Osteoblast (primary cell): ENCODE measurements at regions not wholly inside any gene's neighbourhood (a gene's known extent, or its start where the extent isn't known, plus 50 kb on each side); places are given as distances from the start of the nearest gene placed in this dataset.

Experiments
- DNase-seq: peaks from one replicate; pipeline ENCODE4 v3.0.0; 2011; ENCODE audit warnings: low spot score, mixed read lengths; ENCODE audit not compliant: insufficient read length; ENCODE audit errors: missing footprints
- H2AFZ ChIP-seq: 2 replicates; pipeline ENCODE4 v1.6.0; 2011; ENCODE audit warnings: mild to moderate bottlenecking, low read length
- H3K27ac ChIP-seq: 2 replicates; pipeline ENCODE4 v1.5.1; 2011; ENCODE audit warnings: mild to moderate bottlenecking, low read depth, low read length, moderate library complexity
- H3K27me3 ChIP-seq: 2 replicates; pipeline ENCODE4 v1.6.0; 2012; ENCODE audit warnings: mild to moderate bottlenecking, control low read depth, inconsistent platforms, low read length, moderate library complexity; ENCODE audit not compliant: insufficient read depth
- H3K36me3 ChIP-seq: 2 replicates; pipeline ENCODE4 v1.5.1; 2011; ENCODE audit warnings: mild to moderate bottlenecking, low read length, control low read depth, moderate library complexity; ENCODE audit not compliant: insufficient read depth
- H3K4me1 ChIP-seq: 2 replicates; pipeline ENCODE4 v1.5.1; 2011; ENCODE audit warnings: mild to moderate bottlenecking, low read length, control low read depth, moderate library complexity; ENCODE audit not compliant: insufficient read depth
- H3K4me2 ChIP-seq: 2 replicates; pipeline ENCODE4 v1.6.0; 2011; ENCODE audit warnings: mild to moderate bottlenecking, low read length; ENCODE audit not compliant: insufficient read depth
- H3K4me3 ChIP-seq: fragments of 200-600 bp; sonication (generic); 3 replicates; pipeline ENCODE4 v1.5.1; 2012; ENCODE audit warnings: mild to moderate bottlenecking, low read length, inconsistent platforms; ENCODE audit not compliant: insufficient read depth
- H3K79me2 ChIP-seq: 2 replicates; pipeline ENCODE4 v1.6.0; 2012; ENCODE audit warnings: mild to moderate bottlenecking, low read length, control low read depth, inconsistent platforms; ENCODE audit not compliant: insufficient read depth
- H3K9me3 ChIP-seq: 2 replicates; pipeline ENCODE4 v1.5.1; 2011; ENCODE audit warnings: low read depth, low read length, control low read depth
- H4K20me1 ChIP-seq: 2 replicates; pipeline ENCODE4 v1.6.0; 2012; ENCODE audit warnings: mild to moderate bottlenecking, low read length, control low read depth; ENCODE audit not compliant: insufficient read depth
- CTCF ChIP-seq: IDR thresholded peaks from 2 replicates; pipeline ENCODE4 v1.5.1; 2011; ENCODE audit warnings: mild to moderate bottlenecking, low read depth, low read length, moderate library complexity; ENCODE audit errors: extremely low read depth

DNA sequence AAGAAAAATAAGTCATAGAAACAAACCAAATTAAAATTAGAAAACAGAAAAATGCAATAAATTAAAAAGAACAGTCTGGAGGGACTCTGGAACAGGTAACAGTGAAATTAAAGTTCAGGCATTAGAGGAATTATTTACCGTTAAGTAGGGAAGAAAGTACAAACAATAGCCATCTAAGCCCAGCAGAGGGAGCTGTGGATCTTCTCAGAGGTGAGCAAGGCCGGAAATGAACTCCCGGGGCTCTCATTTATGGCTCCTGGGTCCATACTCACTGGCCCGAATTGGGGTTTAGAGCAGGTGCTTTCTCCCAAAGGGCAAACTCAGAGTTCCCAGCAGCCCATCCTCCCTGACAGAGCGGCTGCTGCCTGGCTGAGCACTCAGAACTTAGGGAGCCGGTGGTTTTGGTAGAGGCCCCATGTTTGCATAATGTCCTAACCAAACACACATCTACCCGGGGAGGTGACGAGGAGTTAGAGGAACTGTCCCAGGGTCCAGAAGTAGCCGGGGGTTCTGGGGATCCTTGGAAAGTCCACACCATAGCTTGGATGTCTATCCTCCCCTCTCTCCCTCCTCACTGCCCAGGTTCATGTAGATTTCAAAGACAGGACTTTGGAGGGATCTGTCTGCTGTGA, 87.8 kb upstream of the VPREB1 start:
- no peak overlapping the region for H3K27ac ChIP-seq
- H3K4me2 ChIP-seq, result peak overlapping the region; percentile 65
- peak overlapping the region; percentile 43 for H3K4me3 ChIP-seq
- no peaks in the 10 kb centered on the region for H3K79me2 ChIP-seq
- no peaks in the 10 kb centered on the region for H3K36me3 ChIP-seq
- peaks cover 3% of the 10 kb centered on the region for H3K27me3 ChIP-seq
- peak; percentile 83 for TF ChIP-seq CTCF
- H3K4me1 ChIP-seq, result no peaks in the 10 kb centered on the region
- no peaks in the 10 kb centered on the region for H4K20me1 ChIP-seq
- peak overlapping the region; percentile 96 for H2AFZ ChIP-seq
- no peaks in the 10 kb centered on the region for H3K9me3 ChIP-seq
- DNase-seq, result peak; percentile 89

GRCh38 chr22:22156348-22156715, 88.3 kb upstream of the VPREB1 start:
- Histone ChIP-seq H2AFZ (no peak overlapping the region), H3K27ac (no peak overlapping the region), H3K36me3 (no peaks in the 10 kb centered on the region), H3K9me3 (no peaks in the 10 kb centered on the region), H4K20me1 (no peaks in the 10 kb centered on the region), H3K4me2 (no peak overlapping the region), H3K79me2 (no peaks in the 10 kb centered on the region), H3K4me3 (no peak overlapping the region), H3K4me1 (no peaks in the 10 kb centered on the region), H3K27me3 (peaks cover 8% of the 10 kb centered on the region)
- DNase-seq, result no peak
- TF ChIP-seq CTCF, result no peak

DNA sequence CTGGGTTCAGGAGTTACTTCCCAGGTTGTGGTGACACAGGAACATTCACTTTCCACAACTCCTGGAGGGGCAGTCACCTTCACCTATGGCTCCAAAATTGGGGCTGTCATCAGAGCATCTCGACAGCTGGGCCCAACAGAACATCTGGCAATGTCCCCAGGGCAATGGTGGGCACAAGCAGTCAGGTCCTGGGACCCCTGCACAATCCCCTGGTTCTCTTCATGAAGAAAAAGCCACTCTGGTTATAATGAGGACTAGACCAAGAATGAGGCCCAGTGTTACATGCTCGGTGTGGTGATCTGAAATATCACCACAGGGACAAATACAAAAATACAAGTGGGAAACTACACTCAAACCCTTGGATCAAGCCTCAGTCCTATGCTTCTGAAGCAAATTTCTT, 89.0 kb upstream of the VPREB1 start:
- DNase-seq, result no peak
- Histone ChIP-seq H3K27me3 (peaks cover 12% of the 10 kb centered on the region), H3K27ac (no peak overlapping the region), H3K79me2 (no peaks in the 10 kb centered on the region), H3K4me3 (no peak overlapping the region), H3K9me3 (no peaks in the 10 kb centered on the region), H3K4me2 (no peak overlapping the region), H2AFZ (no peak overlapping the region), H3K36me3 (no peaks in the 10 kb centered on the region), H4K20me1 (no peaks in the 10 kb centered on the region), H3K4me1 (no peaks in the 10 kb centered on the region)
- no peak for TF ChIP-seq CTCF

DNA sequence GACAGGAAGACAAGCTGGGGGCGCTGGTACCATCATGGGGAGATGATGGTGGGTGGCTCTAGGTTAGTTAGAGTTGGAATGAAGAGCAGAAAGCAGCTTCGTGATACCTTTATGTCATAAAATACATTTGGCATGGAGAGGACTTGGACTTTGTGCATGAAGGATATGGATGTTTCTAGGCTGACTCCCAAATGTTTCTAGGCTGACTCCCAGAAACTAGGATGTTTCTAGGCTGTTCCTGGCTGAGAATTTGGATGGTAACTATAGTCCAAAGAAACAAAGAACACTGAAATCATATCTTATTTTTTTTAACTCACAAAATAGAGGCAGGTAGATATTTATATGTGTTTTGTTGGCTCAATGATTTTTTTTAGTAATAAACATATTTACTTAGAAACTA, 89.4 kb upstream of the VPREB1 start:
- TF ChIP-seq CTCF, result no peak
- Histone ChIP-seq H2AFZ (no peak overlapping the region), H3K79me2 (no peaks in the 10 kb centered on the region), H4K20me1 (no peaks in the 10 kb centered on the region), H3K27ac (no peak overlapping the region), H3K27me3 (peaks cover 16% of the 10 kb centered on the region), H3K4me1 (no peaks in the 10 kb centered on the region), H3K4me3 (no peak overlapping the region), H3K9me3 (no peaks in the 10 kb centered on the region), H3K4me2 (no peak overlapping the region), H3K36me3 (no peaks in the 10 kb centered on the region)
- no peak for DNase-seq
